Right lobe of liver (tissue), 6 donors: ENCODE measurements at regions not wholly inside any gene's neighbourhood (a gene's known extent, or its start where the extent isn't known, plus 50 kb on each side); places are given as distances from the start of the nearest gene placed in this dataset.

Source experiments
- ATAC-seq, 4 donors: fragments of 200-7000 bp; cut with Tn5 transposase; one replicate each; pipeline ENCODE4 v1.9.1; 2020; ENCODE audit warnings: mild to moderate bottlenecking in 4 of 4, moderate library complexity in 4 of 4
- DNase-seq, 3 donors: peaks; one replicate each; pipeline ENCODE4 v3.0.0-alpha.2; 2020
- H3K27ac ChIP-seq, 3 donors: fragments of 200-600 bp; one replicate each; pipeline ENCODE4 v1.8.0; 2022
- H3K27me3 ChIP-seq, 2 donors: fragments of 200-600 bp; one replicate each; pipeline ENCODE4 v1.8.0; 2022
- H3K36me3 ChIP-seq, 4 donors: fragments of 200-600 bp; sonication (generic) in 1 of 4; one replicate each; pipeline versions ENCODE4 v1.5.1 to v1.8.0; 2017 to 2022; ENCODE audit warnings: control low read depth in 1 of 4
- H3K4me1 ChIP-seq, 4 donors: fragments of 200-600 bp; sonication (generic) in 1 of 4; one replicate each; pipeline versions ENCODE4 v1.5.1 to v1.8.0; 2017 to 2022; ENCODE audit warnings: control low read depth in 1 of 4
- H3K4me3 ChIP-seq, 3 donors: fragments of 200-600 bp; one replicate each; pipeline ENCODE4 v1.8.0; 2022
- H3K9me3 ChIP-seq, 4 donors: fragments of 200-600 bp; sonication (generic) in 1 of 4; one replicate each; pipeline versions ENCODE4 v1.5.1 to v1.8.0; 2017 to 2022; ENCODE audit warnings: control low read depth in 1 of 4
- CTCF ChIP-seq, 4 donors: fragments of 200-600 bp in 3 of 4; fragments of 450-650 bp in 1 of 4; IDR thresholded peaks; one replicate each; pipeline versions ENCODE4 v1.5.1 to v1.8.0; 2016 to 2022; ENCODE audit warnings: antibody characterized with exemption in 4 of 4, mild to moderate bottlenecking in 2 of 4
- POLR2A ChIP-seq: fragments of 450-650 bp; IDR thresholded peaks from one replicate; pipeline ENCODE4 v1.6.1; 2017; ENCODE audit warnings: antibody characterized with exemption, mild to moderate bottlenecking
- WGBS: methylation state at CpG from one replicate; pipeline ENCODE4 v1.1.6; 2018; ENCODE audit warnings: low coverage, low lambda C conversion rate; ENCODE audit not compliant: insufficient coverage; ENCODE audit errors: missing lambda C conversion rate; 5-methylcytosine and 5-hydroxymethylcytosine counted together
- intact Hi-C, 2 donors: fragments of 100-400 bp; cut with DNase I; formaldehyde crosslinking; loops; one replicate each; pipeline versions ENCODE4 v1.11.2 to v1.14.1; 2022
- donor health status: DM: no; HTN: yes; CAD: no.
- donor health status: DM: no; HTN: no; CAD: no.
- donor health status: DM: no; HTN: no; CAD: no.
- donor health status: DM: no; HTN: yes; CAD: no.
- donor health status: DM: no; HTN: yes; CAD: no.

DNA sequence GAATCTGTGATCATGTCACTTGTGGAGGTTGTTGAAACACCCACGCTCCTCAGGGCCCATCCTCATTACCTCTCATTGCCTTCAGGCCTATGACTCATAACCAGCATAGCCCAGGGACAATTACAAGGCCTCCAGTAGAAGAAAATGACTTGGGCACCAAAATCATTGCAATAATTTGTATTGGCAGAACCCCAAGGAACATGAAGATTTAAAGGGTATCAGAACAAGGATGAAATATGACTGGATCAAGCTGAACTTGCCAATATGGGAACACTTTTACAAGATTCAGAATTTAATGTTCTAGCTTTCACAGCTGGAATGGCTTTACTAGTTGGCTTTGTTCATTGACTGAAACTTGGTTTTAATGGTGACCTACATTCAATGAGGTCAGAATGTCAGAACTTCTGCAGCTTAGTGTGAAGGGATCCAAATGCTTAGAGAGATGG is 156.4 kb downstream of the COPS8 start:
- no peaks in the 10 kb centered on the region for H3K27me3 ChIP-seq
- intact Hi-C loops = no loop called here
- WGBS = 64% methylated on average over 1 of the region's 1 CpG
- no peaks in the 10 kb centered on the region for H3K36me3 ChIP-seq
- no peak for TF ChIP-seq CTCF (IDR thresholded peaks at IDR 0.05)
- TF ChIP-seq POLR2A = no peak
- H3K4me1 ChIP-seq = no peaks in the 10 kb centered on the region
- DNase-seq = no peak
- H3K27ac ChIP-seq = no peak overlapping the region
- no peak overlapping the region for H3K4me3 ChIP-seq
- ATAC-seq = no peak
- H3K9me3 ChIP-seq = no peaks in the 10 kb centered on the region

GRCh38 chr2:237243487-237243886 is 157.8 kb downstream of the COPS8 start:
- Histone ChIP-seq H3K27me3 (no peaks in the 10 kb centered on the region), H3K27ac (no peak overlapping the region), H3K4me1 (no peaks in the 10 kb centered on the region), H3K9me3 (no peaks in the 10 kb centered on the region), H3K36me3 (no peaks in the 10 kb centered on the region), H3K4me3 (no peak overlapping the region)
- TF ChIP-seq CTCF (IDR thresholded peaks at IDR 0.05) (no peak), POLR2A (no peak)
- ATAC-seq = no peak
- no peak for DNase-seq
- intact Hi-C loops = no loop called here
- 33% methylated on average over 2 of the region's 2 CpGs for WGBS

DNA sequence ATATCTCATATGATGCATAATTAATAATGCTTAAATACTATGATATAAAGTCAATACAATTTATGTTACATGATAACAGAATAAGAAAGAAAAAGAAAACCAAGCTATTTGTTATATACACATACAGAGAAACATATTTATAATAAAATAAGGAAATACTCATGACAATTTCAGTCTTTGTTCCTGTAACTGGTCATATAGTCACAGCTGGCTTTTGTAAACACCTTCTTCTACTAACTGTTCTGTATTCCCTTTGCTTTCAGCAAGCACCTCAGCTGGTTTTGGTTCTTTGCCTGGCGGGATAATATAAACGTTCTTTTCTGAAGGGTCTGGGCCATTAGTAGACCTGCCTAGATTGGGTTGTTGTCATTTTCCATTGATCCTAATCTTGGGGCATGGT is 158.5 kb downstream of the COPS8 start:
- Histone ChIP-seq H3K9me3 (no peaks in the 10 kb centered on the region), H3K4me1 (no peaks in the 10 kb centered on the region), H3K36me3 (no peaks in the 10 kb centered on the region), H3K27me3 (no peaks in the 10 kb centered on the region), H3K4me3 (no peak overlapping the region), H3K27ac (no peak overlapping the region)
- WGBS = 29% methylated on average over 2 of the region's 2 CpGs
- intact Hi-C loops = no loop called here
- TF ChIP-seq POLR2A (no peak), CTCF (IDR thresholded peaks at IDR 0.05) (no peak)
- ATAC-seq = no peak
- DNase-seq = no peak

DNA sequence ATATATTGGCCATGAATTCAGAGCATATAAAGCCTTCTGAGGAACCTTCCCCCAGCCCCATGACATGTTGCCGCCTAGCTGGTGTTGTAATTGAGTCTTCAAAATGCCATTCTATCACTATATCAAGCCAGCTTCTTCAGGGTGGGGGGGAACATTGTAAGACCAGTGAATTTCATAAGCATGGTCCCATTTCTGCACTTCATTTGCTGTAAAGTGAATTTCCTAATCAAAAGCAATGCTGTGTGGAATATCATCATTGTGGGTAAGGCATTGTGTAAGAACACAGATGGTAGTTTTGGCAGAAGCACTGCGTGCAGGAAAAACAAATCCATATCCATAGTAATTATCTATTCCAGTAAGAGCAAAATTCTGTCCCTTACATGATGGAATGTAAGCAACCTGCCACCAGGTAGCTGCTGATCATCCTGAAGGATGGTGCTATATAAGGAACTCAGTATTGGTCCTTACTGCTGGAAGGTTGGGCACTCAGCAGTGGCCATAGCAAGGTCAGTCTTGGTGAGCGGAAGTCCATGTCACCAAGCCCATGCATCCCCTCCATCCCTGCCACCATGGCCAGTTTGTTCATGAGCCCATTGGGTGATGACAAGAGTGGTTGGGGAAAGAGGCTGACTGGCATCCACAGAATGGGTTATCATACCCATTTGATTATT is 159.4 kb downstream of the COPS8 start:
- WGBS = 50% methylated on average over 1 of the region's 3 CpGs
- Histone ChIP-seq H3K27me3 (no peaks in the 10 kb centered on the region), H3K36me3 (no peaks in the 10 kb centered on the region), H3K4me1 (no peaks in the 10 kb centered on the region), H3K4me3 (no peak overlapping the region), H3K9me3 (no peaks in the 10 kb centered on the region), H3K27ac (no peak overlapping the region)
- no peak for ATAC-seq
- TF ChIP-seq POLR2A (no peak), CTCF (IDR thresholded peaks at IDR 0.05) (no peak)
- intact Hi-C loops = no loop called here
- DNase-seq = no peak

GRCh38 chr2:237250599-237250998 is 163.4 kb downstream of the COL6A3 start:
- H3K36me3 ChIP-seq = no peaks in the 10 kb centered on the region
- TF ChIP-seq POLR2A = no peak
- TF ChIP-seq CTCF (IDR thresholded peaks at IDR 0.05) = no peak
- intact Hi-C loops = no loop called here
- no peak overlapping the region for H3K4me3 ChIP-seq
- 83% methylated on average over 3 of the region's 3 CpGs for WGBS
- H3K9me3 ChIP-seq = no peaks in the 10 kb centered on the region
- DNase-seq (no peak), ATAC-seq (no peak)
- H3K27me3 ChIP-seq = no peaks in the 10 kb centered on the region
- no peak overlapping the region for H3K27ac ChIP-seq
- H3K4me1 ChIP-seq = no peaks in the 10 kb centered on the region
